ENCODE measurements at regions not wholly inside any gene's neighbourhood (a gene's known extent, or its start where the extent isn't known, plus 50 kb on each side); places are given as distances from the start of the nearest gene placed in this dataset.
"Not testable (repeated sequence)": the region's sequence is repeated elsewhere in the genome, so short reads cannot be mapped to it uniquely, and the experiment has no call there.

DNA sequence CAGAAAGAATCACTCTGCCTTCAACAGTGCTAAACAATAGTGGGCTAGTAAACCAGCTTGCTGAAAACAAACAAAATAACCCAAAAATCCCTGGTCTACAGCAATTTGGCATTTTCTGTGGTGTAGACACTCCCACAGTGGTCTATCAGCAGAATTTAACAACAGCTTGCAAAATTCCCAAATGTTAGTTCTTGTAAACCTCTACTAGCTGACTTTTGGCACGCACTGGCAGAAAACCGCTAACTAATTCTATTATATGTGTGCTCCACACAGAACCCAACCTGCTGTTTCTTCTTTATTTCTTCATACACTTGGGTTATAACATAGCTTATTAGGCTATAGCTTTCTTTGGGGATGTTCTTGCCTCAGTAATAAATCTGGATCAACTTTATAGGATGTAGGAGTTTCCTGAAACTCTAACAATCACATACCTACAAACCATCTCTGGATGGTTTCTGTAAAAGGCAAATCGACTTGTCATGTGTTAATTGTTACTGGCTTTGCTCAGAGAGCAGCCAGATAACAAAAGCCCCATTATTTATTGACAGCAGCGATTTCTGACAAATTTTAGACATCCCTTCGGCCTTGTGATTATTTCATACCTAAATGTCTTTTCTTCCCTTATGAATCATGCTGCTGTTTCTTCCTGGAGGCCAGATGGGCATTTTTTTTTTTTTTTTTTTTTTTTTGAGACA is 82.7 kb upstream of the NAA35 start:
- Histone ChIP-seq H3K27ac (no peak overlapping the region), H3K4me3 (no peak overlapping the region), H3K27me3 (no peaks in the 10 kb centered on the region), H3K36me3 (no peaks in the 10 kb centered on the region), H3K4me1 (no peaks in the 10 kb centered on the region), H3K9me3 (no peaks in the 10 kb centered on the region)
- intact Hi-C loops (cut with DNase I) = no loop called here
- no peak for DNase-seq (ENCODE audit: extremely low spot score in 2 of 2)
- TF ChIP-seq, protein P1, sequence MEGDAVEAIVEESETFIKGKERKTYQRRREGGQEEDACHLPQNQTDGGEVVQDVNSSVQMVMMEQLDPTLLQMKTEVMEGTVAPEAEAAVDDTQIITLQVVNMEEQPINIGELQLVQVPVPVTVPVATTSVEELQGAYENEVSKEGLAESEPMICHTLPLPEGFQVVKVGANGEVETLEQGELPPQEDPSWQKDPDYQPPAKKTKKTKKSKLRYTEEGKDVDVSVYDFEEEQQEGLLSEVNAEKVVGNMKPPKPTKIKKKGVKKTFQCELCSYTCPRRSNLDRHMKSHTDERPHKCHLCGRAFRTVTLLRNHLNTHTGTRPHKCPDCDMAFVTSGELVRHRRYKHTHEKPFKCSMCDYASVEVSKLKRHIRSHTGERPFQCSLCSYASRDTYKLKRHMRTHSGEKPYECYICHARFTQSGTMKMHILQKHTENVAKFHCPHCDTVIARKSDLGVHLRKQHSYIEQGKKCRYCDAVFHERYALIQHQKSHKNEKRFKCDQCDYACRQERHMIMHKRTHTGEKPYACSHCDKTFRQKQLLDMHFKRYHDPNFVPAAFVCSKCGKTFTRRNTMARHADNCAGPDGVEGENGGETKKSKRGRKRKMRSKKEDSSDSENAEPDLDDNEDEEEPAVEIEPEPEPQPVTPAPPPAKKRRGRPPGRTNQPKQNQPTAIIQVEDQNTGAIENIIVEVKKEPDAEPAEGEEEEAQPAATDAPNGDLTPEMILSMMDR (IDR thresholded peaks at IDR 0.05) = no peak
- TF ChIP-seq POLR2A (IDR thresholded peaks at IDR 0.05) (no peak), POLR2AphosphoS5 (IDR thresholded peaks at IDR 0.05; ENCODE audit: insufficient read depth in 1 of 2, low read depth in 1 of 2) (no peak)

DNA sequence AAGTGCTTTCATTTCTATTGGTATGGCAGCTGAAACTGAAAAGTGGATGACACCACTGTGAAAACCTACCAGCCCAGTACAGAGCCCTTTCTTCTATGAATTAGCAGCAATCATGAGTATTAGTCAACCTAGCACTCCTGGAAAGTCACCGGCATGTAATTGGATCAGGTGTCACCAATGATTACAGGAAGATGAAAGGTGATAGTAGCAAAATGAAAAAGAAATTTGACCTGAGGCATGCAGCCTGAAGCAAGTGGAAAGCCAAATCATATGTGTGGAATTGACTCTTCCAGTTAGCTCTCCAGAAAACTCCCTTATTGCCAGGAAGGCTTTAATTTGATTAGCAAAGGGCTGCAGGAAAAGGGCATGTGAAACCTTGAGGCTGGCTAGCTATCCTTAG is 81.2 kb upstream of the NAA35 start:
- no peak for DNase-seq (ENCODE audit: extremely low spot score in 2 of 2)
- Histone ChIP-seq H3K9me3 (no peaks in the 10 kb centered on the region), H3K4me1 (no peaks in the 10 kb centered on the region), H3K27ac (no peak overlapping the region), H3K27me3 (no peaks in the 10 kb centered on the region), H3K4me3 (no peak overlapping the region), H3K36me3 (no peaks in the 10 kb centered on the region)
- TF ChIP-seq, protein P1 (IDR thresholded peaks at IDR 0.05) = no peak
- TF ChIP-seq POLR2AphosphoS5 (IDR thresholded peaks at IDR 0.05; ENCODE audit: insufficient read depth in 1 of 2, low read depth in 1 of 2) = no peak
- TF ChIP-seq POLR2A (IDR thresholded peaks at IDR 0.05) = no peak
- intact Hi-C loops (cut with DNase I) = no loop called here

DNA sequence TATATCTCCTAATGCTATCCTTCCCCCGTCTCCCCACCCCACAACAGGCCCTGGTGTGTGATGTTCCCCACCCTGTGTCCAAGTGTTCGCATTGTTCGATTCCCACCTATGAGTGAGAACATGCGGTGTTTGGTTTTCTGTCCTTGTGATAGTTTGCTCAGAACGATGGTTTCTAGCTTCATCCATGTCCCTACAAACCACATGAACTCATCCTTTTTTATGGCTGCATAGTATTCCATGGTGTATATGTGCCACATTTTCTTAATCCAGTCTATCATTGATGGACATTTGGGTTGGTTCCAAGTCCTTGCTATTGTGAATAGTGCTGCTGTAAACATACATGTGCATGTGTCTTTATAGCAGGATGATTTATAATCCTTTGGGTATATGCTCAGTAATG is 79.1 kb upstream of the NAA35 start:
- intact Hi-C loops (cut with DNase I); DNase-seq (ENCODE audit: extremely low spot score in 2 of 2); H3K27ac ChIP-seq; H3K9me3 ChIP-seq; H3K4me3 ChIP-seq; H3K4me1 ChIP-seq; H3K36me3 ChIP-seq; H3K27me3 ChIP-seq: not testable (repeated sequence)

GRCh38 chr9:85863875-85864274 is 77.1 kb upstream of the NAA35 start:
- H3K4me3 ChIP-seq = no peak overlapping the region
- H3K27ac ChIP-seq = no peak overlapping the region
- TF ChIP-seq POLR2AphosphoS5 (IDR thresholded peaks at IDR 0.05; ENCODE audit: insufficient read depth in 1 of 2, low read depth in 1 of 2) (no peak), POLR2A (IDR thresholded peaks at IDR 0.05) (no peak)
- TF ChIP-seq, protein P1 (IDR thresholded peaks at IDR 0.05) = no peak
- no peaks in the 10 kb centered on the region for H3K36me3 ChIP-seq
- no peaks in the 10 kb centered on the region for H3K4me1 ChIP-seq
- H3K27me3 ChIP-seq = no peaks in the 10 kb centered on the region
- no peak for DNase-seq (ENCODE audit: extremely low spot score in 2 of 2)
- intact Hi-C loops (cut with DNase I) = no loop called here
- H3K9me3 ChIP-seq = no peaks in the 10 kb centered on the region

GRCh38 chr9:85871008-85871407 is 69.9 kb upstream of the NAA35 start:
- Histone ChIP-seq H3K4me1 (no peaks in the 10 kb centered on the region), H3K27ac (no peak overlapping the region), H3K4me3 (no peak overlapping the region), H3K9me3 (no peaks in the 10 kb centered on the region), H3K27me3 (no peaks in the 10 kb centered on the region), H3K36me3 (no peaks in the 10 kb centered on the region)
- TF ChIP-seq POLR2A (IDR thresholded peaks at IDR 0.05) = no peak
- TF ChIP-seq, protein P1 (IDR thresholded peaks at IDR 0.05) = no peak
- TF ChIP-seq POLR2AphosphoS5 (IDR thresholded peaks at IDR 0.05; ENCODE audit: insufficient read depth in 1 of 2, low read depth in 1 of 2) = no peak
- intact Hi-C loops (cut with DNase I) = no loop called here
- DNase-seq (ENCODE audit: extremely low spot score in 2 of 2) = no peak

GRCh38 chr9:85871683-85872082 is 69.3 kb upstream of the NAA35 start:
- intact Hi-C loops (cut with DNase I) = not testable (repeated sequence)

More at GRCh38 chr9:85871683-85872082, 69.3 kb upstream of the NAA35 start:
- not testable (repeated sequence) for H3K4me3 ChIP-seq; H3K36me3 ChIP-seq; H3K9me3 ChIP-seq; DNase-seq (ENCODE audit: extremely low spot score in 2 of 2); H3K4me1 ChIP-seq; H3K27me3 ChIP-seq; H3K27ac ChIP-seq

Measured in vagina (tissue), 2 donors.